Esophagus muscularis mucosa (tissue), 4 donors: ENCODE measurements at regions not wholly inside any gene's neighbourhood (a gene's known extent, or its start where the extent isn't known, plus 50 kb on each side); places are given as distances from the start of the nearest gene placed in this dataset.

Experiments
- EP300 ChIP-seq: sonication (generic); formaldehyde crosslinking; IDR thresholded peaks from one replicate; pipeline ENCODE4 v1.6.1; 2017; ENCODE audit warnings: antibody characterized with exemption
- POLR2A ChIP-seq: fragments of 450-650 bp; IDR thresholded peaks from one replicate; pipeline ENCODE4 v1.6.1; 2017; ENCODE audit warnings: antibody characterized with exemption, moderate library complexity, mild to moderate bottlenecking, low read depth
- POLR2AphosphoS5 ChIP-seq, 2 donors: sonication (generic); formaldehyde crosslinking; IDR thresholded peaks; one replicate each; pipeline ENCODE4 v1.6.1; 2017; ENCODE audit warnings: antibody characterized with exemption in 2 of 2
- TF ChIP-seq, protein P1 (sequence below), 3 experiments: fragments of 200-600 bp in 2 of 3; fragments of 450-650 bp in 1 of 3; sonication (generic) in 2 of 3; IDR thresholded peaks; one replicate each; pipeline ENCODE4 v1.5.1; 2017 to 2019; ENCODE audit warnings: antibody characterized with exemption in 3 of 3, mild to moderate bottlenecking in 2 of 3, moderate library complexity in 1 of 3

DNA sequence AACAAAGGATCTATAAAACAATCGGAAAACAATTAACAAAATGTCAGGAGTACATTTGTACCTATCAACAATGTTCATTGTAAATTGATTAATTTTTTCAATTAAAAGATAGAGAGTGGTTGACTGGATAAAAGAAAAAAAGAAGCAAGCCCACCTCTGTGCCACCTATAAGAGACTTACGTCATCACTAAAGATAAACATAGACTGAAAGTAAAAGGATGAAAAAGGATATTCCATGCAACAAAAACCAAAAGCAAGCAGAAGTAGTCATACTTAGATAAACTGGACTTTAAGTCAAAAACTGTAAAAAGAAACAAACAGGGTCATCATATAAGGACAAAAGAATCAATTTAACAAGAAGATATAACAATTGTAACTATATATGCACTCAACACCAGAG is 197.4 kb downstream of the RASEF start:
- no peak for TF ChIP-seq POLR2AphosphoS5 (IDR thresholded peaks at IDR 0.05)
- TF ChIP-seq, protein P1, sequence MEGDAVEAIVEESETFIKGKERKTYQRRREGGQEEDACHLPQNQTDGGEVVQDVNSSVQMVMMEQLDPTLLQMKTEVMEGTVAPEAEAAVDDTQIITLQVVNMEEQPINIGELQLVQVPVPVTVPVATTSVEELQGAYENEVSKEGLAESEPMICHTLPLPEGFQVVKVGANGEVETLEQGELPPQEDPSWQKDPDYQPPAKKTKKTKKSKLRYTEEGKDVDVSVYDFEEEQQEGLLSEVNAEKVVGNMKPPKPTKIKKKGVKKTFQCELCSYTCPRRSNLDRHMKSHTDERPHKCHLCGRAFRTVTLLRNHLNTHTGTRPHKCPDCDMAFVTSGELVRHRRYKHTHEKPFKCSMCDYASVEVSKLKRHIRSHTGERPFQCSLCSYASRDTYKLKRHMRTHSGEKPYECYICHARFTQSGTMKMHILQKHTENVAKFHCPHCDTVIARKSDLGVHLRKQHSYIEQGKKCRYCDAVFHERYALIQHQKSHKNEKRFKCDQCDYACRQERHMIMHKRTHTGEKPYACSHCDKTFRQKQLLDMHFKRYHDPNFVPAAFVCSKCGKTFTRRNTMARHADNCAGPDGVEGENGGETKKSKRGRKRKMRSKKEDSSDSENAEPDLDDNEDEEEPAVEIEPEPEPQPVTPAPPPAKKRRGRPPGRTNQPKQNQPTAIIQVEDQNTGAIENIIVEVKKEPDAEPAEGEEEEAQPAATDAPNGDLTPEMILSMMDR (IDR thresholded peaks at IDR 0.05) = no peak
- TF ChIP-seq EP300 = no peak
- TF ChIP-seq POLR2A = no peak
